ENCODE measurements at regions not wholly inside any gene's neighbourhood (a gene's known extent, or its start where the extent isn't known, plus 50 kb on each side); places are given as distances from the start of the nearest gene placed in this dataset.

DNA sequence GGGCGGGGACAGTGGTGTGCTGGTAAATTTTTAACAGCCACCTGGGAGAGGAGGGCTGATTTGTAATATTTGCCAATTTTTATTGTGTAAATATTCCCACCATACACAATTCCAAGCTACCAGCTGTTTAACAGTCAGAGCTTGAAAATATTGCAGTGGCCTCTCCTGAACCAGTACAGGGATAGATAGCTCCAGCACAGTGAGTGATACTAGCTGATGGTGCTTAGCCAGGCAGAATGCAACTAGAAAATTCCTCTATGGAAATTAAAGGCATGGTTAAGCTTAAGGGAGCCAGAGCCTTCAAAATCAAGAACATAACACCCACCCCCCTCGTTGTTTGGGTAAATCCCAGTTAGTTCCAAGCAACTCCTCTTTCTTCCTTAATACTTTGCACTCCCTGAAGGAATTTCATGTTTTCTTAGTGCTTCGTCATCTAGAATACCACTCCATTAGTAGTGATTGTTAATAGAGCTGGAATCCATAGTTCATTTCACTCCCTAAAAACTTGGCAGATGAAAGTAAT, 96.6 kb downstream of the CYB561 start:
- no peak for DNase-seq

DNA sequence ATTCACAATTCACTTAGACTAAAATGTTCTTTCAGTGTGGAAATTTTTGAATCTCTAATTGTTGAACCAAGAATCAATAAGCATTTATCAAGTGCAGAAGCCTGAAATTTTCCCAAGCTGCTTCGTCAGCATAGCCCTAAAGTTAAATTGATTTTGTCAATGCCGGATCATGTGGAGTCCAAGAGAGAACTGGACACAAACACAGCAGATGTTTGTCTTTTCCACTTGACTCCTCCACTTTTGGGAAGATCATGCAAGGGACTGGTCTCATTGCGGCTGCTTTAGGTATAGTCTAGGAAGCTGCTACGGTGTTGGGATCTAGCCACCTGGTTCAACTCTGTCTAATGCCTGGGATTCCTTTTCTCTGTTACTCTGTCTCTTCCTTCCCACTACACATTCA, 95.7 kb downstream of the CYB561 start:
- no peak for DNase-seq

DNA sequence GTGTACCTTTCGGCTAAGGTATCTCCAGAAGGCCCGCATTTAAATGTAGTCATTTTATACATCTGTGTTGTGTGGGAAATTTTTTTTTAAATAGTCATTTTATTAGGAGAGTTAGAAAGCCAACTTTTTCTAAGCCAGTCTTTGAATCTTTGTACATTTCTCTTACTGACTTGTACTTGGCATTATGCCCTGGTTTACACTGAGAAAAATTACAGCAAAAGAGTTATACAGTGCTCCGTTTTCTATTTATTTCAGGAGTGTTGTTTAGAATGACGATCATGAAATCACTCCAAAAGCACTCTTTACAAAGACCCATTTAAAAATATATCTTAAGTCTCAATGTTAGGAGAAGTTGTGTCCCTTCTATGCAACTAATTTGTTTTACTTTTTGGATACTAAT, 91.8 kb downstream of the CYB561 start:
- no peak for DNase-seq

DNA sequence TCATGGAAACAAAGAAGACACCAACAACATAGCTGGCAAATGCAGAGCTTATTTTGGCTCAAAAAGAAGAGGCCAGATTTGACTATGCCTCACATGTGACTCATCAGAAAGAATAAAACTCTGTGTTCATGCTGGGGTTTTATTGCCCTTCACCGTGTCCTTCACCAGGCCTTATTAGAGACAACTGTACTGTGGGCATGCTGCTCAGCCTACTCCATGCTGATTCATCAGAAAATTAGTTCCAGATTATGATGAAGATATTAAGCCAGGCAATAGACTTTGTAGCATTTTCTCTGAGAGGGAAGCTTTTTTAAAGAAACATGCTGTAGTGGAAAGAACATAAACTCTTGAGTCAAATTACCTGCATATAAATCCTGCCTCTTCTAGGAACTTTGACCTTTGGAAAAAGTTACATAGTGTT, 89.8 kb downstream of the CYB561 start:
- DNase-seq, result no peak

DNA sequence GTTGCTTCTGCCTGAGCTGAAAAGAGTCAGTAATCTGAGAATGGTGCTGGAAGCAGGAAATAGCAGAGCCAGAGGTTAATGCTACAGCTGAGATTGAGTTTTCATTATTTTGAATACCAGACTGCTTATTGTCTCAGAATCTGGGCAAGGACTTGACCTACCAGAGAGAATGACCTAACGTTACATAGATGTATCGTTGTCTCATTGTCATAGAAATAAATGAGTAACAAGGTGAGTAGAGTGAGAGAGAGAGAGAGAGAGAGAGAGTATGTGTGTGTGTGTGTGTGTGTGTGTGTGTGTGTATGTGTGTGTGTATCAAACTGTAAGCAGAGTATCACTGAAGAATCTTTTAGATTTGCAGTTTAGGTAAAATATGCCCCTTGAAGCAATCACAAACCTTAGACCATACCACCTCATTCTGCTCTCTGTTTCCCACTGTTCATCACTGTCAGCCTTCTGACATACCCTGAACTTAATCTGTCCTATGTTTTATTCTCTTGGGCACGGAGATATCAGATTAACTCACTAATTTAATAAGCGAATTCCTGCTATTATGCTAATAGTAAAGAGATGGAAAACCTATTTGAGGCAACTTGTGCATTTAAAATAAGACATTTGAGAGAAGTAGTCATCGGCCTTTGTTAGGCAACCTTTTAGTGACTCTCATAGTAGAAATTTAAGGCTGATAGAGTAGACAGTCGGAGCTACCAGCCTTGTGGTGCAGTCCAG, 87.8 kb downstream of the CYB561 start:
- DNase-seq, result no peak

DNA sequence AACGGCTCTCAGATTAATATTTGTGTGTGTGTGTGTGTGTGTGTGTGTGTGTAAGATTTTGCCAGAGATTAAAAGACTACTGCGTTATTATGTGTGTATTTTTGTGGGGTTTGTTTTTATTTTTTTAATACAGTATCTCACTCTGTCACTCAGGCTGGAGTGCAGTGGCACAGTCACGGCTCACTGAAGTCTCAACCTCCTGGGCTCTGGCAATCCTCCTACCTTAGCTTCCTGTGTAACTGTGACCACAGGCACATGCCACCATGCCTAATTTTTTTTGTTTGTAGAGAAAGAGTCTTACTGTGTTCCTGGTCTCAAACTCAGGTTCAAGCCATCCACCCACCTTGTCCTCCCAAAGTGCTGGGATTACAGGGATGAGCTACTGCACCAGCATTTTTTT, 87.2 kb downstream of the CYB561 start:
- no peak for DNase-seq

DNA sequence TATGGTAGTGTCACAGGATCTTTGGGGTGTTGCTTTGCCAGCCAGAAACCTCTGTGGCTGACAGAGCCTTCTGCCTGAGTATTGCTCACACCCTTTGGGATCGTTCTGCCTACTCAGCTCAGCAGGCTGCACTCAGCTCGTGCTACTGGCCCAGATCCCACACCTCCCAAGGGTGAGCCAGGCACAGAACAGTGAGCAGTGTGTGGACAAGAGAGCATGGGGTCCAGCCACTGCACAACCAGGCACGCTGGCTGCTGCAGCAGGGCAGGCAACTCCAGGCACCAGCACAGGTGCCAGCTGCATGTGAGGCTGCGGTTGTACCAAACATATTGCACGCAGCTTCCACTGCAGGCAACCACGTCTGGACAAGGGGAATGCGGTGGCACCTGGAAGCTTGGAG, 84.9 kb downstream of the CYB561 start:
- DNase-seq, result no peak

DNA sequence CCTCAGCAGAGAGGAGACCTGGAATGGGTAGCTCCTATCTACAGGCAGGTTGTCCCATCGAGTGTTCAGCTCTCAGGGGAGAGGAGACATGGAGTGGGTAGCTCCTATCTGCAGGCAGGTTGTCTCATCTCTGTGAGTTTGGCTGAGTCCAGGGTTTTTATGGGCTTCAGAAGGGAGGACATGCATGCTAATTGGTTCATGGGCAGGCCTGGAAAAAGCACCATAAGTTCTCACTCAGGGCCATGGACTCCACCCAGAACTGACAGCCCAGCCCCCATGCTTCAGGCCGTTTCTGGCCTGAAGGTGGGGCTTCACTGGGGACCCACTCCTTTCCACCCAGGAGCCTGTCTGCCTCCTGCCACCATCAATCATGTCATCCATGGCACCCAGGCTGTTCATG, 84.0 kb downstream of the CYB561 start:
- DNase-seq, result no peak

DNA sequence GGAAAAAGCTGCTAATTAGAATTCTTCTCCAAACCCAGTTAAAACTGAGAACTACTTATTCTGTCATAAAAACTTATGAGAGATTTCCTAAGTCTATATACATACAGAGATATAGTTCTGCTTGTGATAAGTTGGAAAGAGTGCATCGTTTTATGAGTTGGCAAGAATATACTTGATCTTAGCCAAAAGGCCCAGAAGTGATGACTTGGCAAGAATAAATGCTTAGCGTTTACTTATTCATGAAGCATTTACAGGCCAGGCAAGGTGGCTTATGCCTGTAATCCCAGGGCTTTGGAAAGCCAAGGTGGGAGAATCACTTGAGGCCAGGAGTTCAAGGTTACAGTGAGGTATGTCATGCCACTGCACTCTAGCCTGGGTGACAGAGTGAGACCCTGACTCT, 81.7 kb downstream of the CYB561 start:
- DNase-seq, result no peak

DNA sequence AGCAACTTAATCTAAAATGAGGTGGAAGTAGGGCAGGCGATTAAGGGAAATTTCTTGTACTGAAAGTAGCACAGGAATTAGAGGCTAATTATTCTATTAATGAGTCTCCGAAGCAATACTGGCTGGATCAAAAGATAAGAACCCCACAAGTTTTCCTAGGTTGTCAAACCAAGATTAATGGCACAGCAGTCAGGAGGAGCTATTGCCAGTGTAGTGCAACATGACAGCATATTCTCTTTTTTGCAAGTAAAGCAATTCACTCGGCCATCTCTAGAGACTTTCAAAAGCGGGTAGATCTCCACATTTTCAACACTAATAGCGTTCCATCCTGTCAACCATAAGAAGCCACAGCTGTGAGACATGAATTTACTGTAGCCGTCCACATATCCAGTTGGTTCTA, 81.2 kb downstream of the CYB561 start:
- DNase-seq, result no peak

DNA sequence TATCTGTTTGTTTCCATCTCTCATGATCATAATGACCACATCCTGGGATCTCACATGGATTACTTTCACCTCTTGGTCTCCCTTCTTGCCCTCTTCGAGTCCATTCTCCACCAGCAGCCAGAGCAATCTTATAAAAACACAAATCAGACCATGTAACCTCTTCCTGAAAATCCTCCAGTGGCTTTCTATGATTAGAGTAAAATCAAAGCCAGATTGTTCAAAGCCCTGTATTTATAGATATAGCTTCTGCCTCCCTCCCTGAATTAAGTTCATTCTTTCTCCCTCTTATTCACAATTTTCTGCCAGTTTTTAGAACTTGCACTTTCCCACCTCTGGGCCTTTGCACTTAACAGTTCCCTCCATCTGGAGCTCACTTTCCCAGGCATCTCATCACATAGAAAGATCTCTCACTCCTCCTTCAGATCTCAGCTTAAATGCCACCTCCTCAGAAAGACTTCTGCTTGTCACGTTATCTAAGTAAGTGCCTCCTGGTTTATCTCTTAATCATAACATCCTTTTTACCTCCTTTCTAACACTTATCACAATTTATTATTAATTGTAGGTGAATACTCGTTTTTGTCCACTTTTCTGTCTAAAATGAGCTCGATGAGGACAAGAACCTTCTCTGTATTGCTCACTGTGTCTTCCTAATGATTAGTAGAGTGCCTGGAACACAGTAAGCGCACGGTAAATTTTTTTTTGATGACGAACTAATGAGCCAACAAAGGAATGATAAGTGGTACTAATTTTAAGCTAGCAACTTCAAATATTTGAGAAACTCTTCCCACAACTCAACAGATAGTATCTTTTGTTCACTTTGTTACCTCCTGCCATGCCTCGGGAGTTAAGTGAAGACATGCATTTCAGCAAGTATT, 80.5 kb downstream of the CYB561 start:
- no peak for DNase-seq

DNA sequence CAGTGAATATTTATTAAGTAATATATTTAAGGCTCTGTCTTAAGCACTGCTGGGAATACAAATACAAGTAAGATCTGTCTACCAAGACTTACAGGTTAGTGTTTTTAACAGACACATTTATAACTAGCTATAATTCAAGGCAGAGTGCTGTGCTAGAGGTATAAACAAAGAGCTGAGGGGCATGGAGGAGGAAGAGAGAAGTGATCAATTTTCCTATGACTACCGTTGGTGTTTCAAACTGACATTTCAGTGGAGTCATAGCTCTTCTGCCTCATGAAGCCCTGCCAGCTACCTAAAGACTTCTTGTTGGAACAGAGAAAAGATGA, 79.9 kb downstream of the CYB561 start:
- DNase-seq, result no peak

DNA sequence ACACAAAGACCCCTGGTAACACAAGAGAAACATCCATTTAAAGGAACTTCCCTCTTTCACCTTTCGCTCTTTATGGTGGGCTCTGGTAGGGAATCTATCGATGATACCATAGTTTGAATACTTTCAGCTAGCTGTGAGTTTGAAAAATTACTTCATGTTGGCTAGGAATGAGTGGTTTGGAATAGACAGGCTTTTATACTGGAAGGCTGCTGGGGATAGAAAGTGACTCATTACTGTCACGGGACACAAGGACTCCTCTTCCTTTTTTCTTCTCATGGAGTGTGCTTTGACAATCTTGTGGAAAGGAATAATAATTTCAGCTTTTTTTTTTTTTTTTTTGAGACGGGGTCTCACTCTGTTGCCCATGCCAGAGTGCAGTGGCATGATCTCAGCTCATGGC, 76.9 kb downstream of the CYB561 start:
- no peak for DNase-seq

DNA sequence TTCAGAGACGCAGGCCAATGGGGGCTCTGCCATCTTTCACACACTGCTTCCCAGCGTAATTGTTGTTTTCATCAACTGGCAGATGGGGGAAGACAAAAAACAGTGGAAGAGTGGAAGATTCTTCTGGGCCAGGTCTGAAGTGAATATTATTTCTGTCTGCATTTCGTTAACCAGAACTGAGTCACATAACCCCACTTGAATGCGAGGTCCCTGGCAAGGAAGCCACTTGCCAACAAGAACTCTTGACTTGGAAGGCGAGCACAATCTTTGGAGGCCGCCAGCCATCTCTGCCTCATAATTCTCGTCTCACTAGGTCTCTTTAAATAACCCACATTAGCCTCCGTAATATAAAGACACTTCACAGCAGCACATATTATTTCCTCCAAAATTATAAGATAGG, 75.4 kb downstream of the CYB561 start:
- DNase-seq, result no peak

DNA sequence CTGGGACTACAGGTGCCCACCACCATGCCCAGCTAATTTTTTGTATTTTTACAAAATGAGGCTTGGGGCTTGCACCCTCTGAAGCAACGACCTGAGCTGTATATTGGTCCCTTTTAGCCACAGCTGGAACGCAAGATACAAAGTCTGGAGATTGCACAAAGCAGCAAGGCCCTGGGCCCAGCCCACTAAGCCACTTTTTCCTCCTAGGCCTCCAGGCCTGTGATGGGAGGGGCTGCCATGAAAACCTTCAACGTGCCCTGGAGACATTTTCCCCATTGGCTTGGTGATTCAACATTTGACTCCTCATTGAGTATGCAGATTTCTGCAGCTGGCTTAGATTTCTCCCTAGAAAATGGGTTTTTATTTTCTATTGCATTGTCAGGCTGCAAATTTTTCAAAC, 69.2 kb downstream of the CYB561 start:
- DNase-seq, result no peak

DNA sequence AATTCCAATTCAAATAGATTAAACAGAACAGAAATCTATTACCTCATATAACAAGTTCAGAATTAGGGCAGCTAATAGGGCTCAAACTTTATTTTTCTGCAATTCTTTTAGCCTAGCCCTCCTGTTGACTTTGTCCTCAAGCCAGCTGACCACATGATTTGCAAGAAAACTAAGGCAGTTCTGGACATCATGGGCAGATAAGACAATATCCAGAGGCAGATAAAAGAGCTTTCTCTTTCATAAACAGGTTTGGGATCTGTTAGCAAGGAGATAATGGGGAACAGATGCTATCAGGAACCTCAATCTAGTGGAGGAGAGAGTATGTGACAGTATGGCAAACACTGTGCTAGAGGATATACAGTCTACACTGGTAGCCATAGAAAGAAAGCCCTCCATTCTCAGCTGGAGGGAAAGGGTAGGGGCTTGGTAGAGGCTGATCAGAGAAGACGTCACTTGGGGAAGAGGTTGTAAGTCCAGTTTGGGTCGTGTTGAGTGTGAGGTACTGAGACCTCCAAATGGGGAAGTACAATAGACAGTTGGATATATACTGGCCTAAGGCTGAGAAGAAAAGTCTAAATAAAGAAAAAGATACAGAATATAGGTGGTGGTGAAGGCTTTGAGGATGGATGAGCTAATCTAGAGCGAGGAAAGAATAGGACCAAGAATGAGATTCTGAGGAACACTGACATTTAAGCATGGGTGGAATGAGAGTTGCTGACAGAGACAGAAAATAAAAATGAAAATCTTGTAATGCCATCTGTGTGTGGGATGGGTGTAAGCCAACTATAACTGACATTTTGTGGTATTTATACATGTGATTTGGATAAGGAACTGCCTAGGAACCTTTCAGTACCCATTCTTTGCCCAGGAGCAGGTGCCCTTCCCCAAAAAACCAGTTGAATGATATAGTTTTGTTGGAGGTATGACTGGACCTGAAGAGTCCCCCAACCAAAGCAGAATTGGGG, 67.4 kb downstream of the CYB561 start:
- DNase-seq, result no peak

DNA sequence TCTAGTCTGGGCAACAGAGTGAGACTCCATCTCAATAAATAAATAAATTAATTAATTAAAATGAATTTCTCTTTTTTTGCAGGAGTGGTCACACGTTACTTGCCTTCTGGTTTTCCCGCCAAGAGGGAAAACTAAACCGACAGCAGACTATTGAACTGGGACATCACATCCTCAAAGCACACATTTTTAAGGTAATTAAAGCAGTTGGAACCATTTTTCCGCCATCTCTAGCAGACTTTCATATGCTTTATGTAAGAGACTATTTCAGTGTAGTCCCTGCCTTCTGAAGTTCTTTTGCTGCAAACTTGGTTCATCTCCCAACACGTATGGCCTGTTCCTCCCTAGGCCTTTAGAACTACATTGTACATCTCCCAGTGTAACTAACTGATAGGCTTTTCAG, 66.5 kb downstream of the CYB561 start:
- DNase-seq, result no peak

DNA sequence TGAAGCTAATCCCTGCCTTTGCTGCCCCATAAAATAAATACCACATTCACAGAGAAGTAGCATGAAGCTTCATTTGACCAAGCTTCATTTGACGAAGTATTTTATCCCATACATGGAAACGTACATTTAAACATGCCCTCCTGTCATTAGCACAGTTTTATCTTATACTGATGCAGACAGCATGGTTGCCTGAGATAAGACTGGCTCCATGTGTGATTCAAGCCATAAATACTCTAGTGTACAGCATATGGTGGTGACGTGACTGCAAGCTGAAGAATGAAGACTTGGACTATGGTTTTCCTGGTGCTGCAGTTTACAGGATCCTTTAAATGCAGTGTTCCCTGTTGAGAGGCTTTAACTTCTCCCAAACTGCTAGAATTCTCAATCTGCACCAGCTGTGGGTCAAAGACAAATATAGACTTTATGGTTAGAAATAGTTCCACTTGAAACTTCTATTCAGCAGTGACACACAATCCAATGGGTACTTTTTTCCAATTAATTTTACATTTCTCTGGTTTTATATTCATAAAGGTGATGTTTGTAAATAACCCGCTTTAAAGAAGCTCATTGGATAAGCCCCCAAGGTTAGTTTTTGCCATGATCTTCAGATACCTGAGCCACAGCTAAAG, 64.9 kb downstream of the CYB561 start:
- no peak for DNase-seq

DNA sequence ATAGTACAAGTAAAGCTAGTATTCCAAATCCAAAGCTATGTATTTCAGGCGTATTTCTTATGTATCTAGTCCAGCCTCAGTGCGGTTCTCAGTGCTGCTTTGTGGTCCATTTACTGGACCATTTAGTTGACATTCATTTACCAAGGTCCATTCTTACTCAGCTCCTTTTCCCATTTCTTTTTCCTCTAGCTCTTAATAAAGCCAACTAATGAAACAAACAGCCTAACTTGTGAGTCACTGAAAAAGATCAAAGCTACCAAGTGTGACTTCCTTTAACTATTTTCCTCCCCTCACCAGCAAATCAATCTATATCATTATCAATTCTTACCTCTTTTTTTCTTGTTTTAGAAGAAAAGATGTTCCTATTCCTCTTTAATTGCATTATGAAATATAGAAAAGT, 64.0 kb downstream of the CYB561 start:
- DNase-seq, result no peak
